Stimulated activated CD4-positive, alpha-beta T cell treated with anti-CD3 and anti-CD28 coated beads, Interleukin-1b, Interleukin-23, amount 100 ng/mL, for 48 hours (primary cell): ENCODE measurements at regions not wholly inside any gene's neighbourhood (a gene's known extent, or its start where the extent isn't known, plus 50 kb on each side); places are given as distances from the start of the nearest gene placed in this dataset.
"Not testable (repeated sequence)": the region's sequence is repeated elsewhere in the genome, so short reads cannot be mapped to it uniquely, and the experiment has no call there.

Experiments
- DNase-seq: peaks from one replicate; pipeline ENCODE4 v3.0.0-alpha.2; 2020

- DNase-seq = no peak
These were observed 164.4 kb upstream of the ITGA1 start for GRCh38 chr5:52623291-52623690.

- DNase-seq = no peak
These were observed 163.4 kb upstream of the ITGA1 start for GRCh38 chr5:52624291-52624690.

GRCh38 chr5:52626312-52626711 is 161.4 kb upstream of the ITGA1 start:
- DNase-seq = no peak

GRCh38 chr5:52627740-52628139 is 160.0 kb upstream of the ITGA1 start:
- DNase-seq = no peak

- DNase-seq = no peak
These were observed 155.4 kb upstream of the ITGA1 start for GRCh38 chr5:52632281-52632680.

GRCh38 chr5:52634171-52634570 is 153.5 kb upstream of the ITGA1 start:
- DNase-seq = not testable (repeated sequence)

GRCh38 chr5:52638732-52639131 is 149.0 kb upstream of the ITGA1 start:
- no peak for DNase-seq

- DNase-seq = no peak
These were observed 139.0 kb upstream of the ITGA1 start for GRCh38 chr5:52648726-52649125.

GRCh38 chr5:52655163-52655562 is 132.6 kb upstream of the ITGA1 start:
- no peak for DNase-seq

GRCh38 chr5:52656569-52657246 is 131.0 kb upstream of the ITGA1 start:
- no peak for DNase-seq

- no peak for DNase-seq
These were observed 130.5 kb upstream of the ITGA1 start for GRCh38 chr5:52657247-52657645.

GRCh38 chr5:52658246-52658645 is 129.5 kb upstream of the ITGA1 start:
- DNase-seq = no peak

GRCh38 chr5:52660621-52661020 is 127.1 kb upstream of the ITGA1 start:
- DNase-seq = no peak

- no peak for DNase-seq
These were observed 125.7 kb upstream of the ITGA1 start for GRCh38 chr5:52661903-52662595.

- no peak for DNase-seq
These were observed 122.2 kb upstream of the ITGA1 start for GRCh38 chr5:52665559-52665958.

- DNase-seq = no peak
These were observed 119.6 kb upstream of the ITGA1 start for GRCh38 chr5:52668139-52668538.

GRCh38 chr5:52668544-52669185 is 119.1 kb upstream of the ITGA1 start:
- DNase-seq = no peak

GRCh38 chr5:52672459-52672858 is 115.3 kb upstream of the ITGA1 start:
- no peak for DNase-seq

- DNase-seq = no peak
These were observed 114.2 kb upstream of the ITGA1 start for GRCh38 chr5:52673495-52673894.

GRCh38 chr5:52674815-52675545 is 112.7 kb upstream of the ITGA1 start:
- DNase-seq = no peak

GRCh38 chr5:52682492-52682891 is 105.2 kb upstream of the ITGA1 start:
- DNase-seq = no peak

- DNase-seq = no peak
These were observed 103.7 kb upstream of the ITGA1 start for GRCh38 chr5:52684051-52684450.

- DNase-seq = no peak
These were observed 102.2 kb upstream of the ITGA1 start for GRCh38 chr5:52685566-52685965.

GRCh38 chr5:52685971-52686370 is 101.7 kb upstream of the ITGA1 start:
- DNase-seq = no peak
